Brain microvascular endothelial cell (primary cell): ENCODE measurements at regions not wholly inside any gene's neighbourhood (a gene's known extent, or its start where the extent isn't known, plus 50 kb on each side); places are given as distances from the start of the nearest gene placed in this dataset.

ENCODE experiments used
- DNase-seq: peaks from one replicate; pipeline ENCODE4 v3.0.0-alpha.2; 2020
- H3K27ac ChIP-seq: fragments of 250-450 bp; sonication (Bioruptor Pico); 2 replicates; pipeline ENCODE4 v1.5.1; 2020; ENCODE audit warnings: mild to moderate bottlenecking, moderate library complexity
- H3K27me3 ChIP-seq: fragments of 250-450 bp; sonication (Bioruptor Pico); replicated peaks from 2 replicates; pipeline ENCODE4 v1.5.1; 2020; ENCODE audit warnings: mild to moderate bottlenecking
- H3K36me3 ChIP-seq: fragments of 250-450 bp; sonication (Bioruptor Pico); replicated peaks from 2 replicates; pipeline ENCODE4 v1.5.1; 2020; ENCODE audit warnings: mild to moderate bottlenecking
- H3K4me3 ChIP-seq: 2 replicates; pipeline ENCODE4 v1.5.1; 2011; ENCODE audit warnings: low read depth, mild to moderate bottlenecking, control low read depth, low read length, moderate library complexity
- CTCF ChIP-seq: IDR thresholded peaks from 2 replicates; pipeline ENCODE4 v1.5.1; 2011; ENCODE audit warnings: low read depth, mild to moderate bottlenecking, moderate library complexity, low read length, control low read depth, inconsistent platforms; ENCODE audit errors: missing control alignments
- in situ Hi-C: cut with HindIII; loops from 2 replicates; pipeline ENCODE4 v1.10.0; 2017; ENCODE audit warnings: low sequenced_read_pairs, low pct_ligation_motif_present

GRCh38 chr16:48831076-48831722, 221.2 kb upstream of the N4BP1 start:
- TF ChIP-seq CTCF: peak; percentile 6
- no peaks in the 10 kb centered on the region for H3K27me3 ChIP-seq
- no peaks in the 10 kb centered on the region for H3K36me3 ChIP-seq
- no peak for DNase-seq
- H3K27ac ChIP-seq: no peak overlapping the region
- in situ Hi-C loops: no loop called here
- no peak overlapping the region for H3K4me3 ChIP-seq

- no peak for TF ChIP-seq CTCF
- DNase-seq: no peak
- H3K27ac ChIP-seq: no peak overlapping the region
- no peaks in the 10 kb centered on the region for H3K36me3 ChIP-seq
- in situ Hi-C loops: no loop called here
- H3K4me3 ChIP-seq: no peak overlapping the region
- no peaks in the 10 kb centered on the region for H3K27me3 ChIP-seq
These were observed 219.6 kb upstream of the N4BP1 start for GRCh38 chr16:48829336-48830310.

- TF ChIP-seq CTCF: no peak
- H3K27ac ChIP-seq: no peak overlapping the region
- DNase-seq: no peak
- H3K27me3 ChIP-seq: no peaks in the 10 kb centered on the region
- H3K4me3 ChIP-seq: no peak overlapping the region
- H3K36me3 ChIP-seq: no peaks in the 10 kb centered on the region
- in situ Hi-C loops: no loop called here
These were observed 214.3 kb upstream of the N4BP1 start for GRCh38 chr16:48824271-48824670.

- H3K4me3 ChIP-seq: no peak overlapping the region
- no peaks in the 10 kb centered on the region for H3K27me3 ChIP-seq
- no peak overlapping the region for H3K27ac ChIP-seq
- in situ Hi-C loops: no loop called here
- DNase-seq: no peak
- TF ChIP-seq CTCF: no peak
- no peaks in the 10 kb centered on the region for H3K36me3 ChIP-seq
These were observed 212.5 kb upstream of the N4BP1 start for GRCh38 chr16:48822431-48822830.

GRCh38 chr16:48820379-48820778, 210.4 kb upstream of the N4BP1 start:
- no peak for DNase-seq
- TF ChIP-seq CTCF: no peak
- H3K27me3 ChIP-seq: no peaks in the 10 kb centered on the region
- in situ Hi-C loops: no loop called here
- no peaks in the 10 kb centered on the region for H3K36me3 ChIP-seq
- H3K4me3 ChIP-seq: no peak overlapping the region
- no peak overlapping the region for H3K27ac ChIP-seq
